ENCODE measurements at regions not wholly inside any gene's neighbourhood (a gene's known extent, or its start where the extent isn't known, plus 50 kb on each side); places are given as distances from the start of the nearest gene placed in this dataset.
A peak's percentile ranks its signal among the peaks of the same experiment; 100 is the strongest.

GRCh38 chr6:117165911-117166499, 99.4 kb upstream of the VGLL2 start:
- peak; percentile 64 for DNase-seq (ENCODE audit: low read depth, low spot score)
- no peak overlapping the region for H3K27ac ChIP-seq

GRCh38 chr6:117167520-117168271, 97.7 kb upstream of the VGLL2 start:
- H3K27ac ChIP-seq, result peak overlapping the region; percentile 55
- peak; percentile 96 for DNase-seq (ENCODE audit: low read depth, low spot score)

- H3K27ac ChIP-seq, result peak overlapping the region; percentile 55
- DNase-seq (ENCODE audit: low read depth, low spot score), result no peak
These were observed 96.9 kb upstream of the VGLL2 start for GRCh38 chr6:117168296-117169063.

- no peak overlapping the region for H3K27ac ChIP-seq
- DNase-seq (ENCODE audit: low read depth, low spot score), result no peak
These were observed 96.2 kb upstream of the VGLL2 start for GRCh38 chr6:117169064-117169665.

- DNase-seq (ENCODE audit: low read depth, low spot score), result no peak
- no peak overlapping the region for H3K27ac ChIP-seq
These were observed 95.5 kb upstream of the VGLL2 start for GRCh38 chr6:117169781-117170281.

- peak; percentile 77 for DNase-seq (ENCODE audit: low read depth, low spot score)
- peak overlapping the region; percentile 32 for H3K27ac ChIP-seq
These were observed 90.5 kb upstream of the VGLL2 start for GRCh38 chr6:117174835-117175360.

- no peak overlapping the region for H3K27ac ChIP-seq
- DNase-seq (ENCODE audit: low read depth, low spot score), result no peak
These were observed 76.6 kb upstream of the VGLL2 start for GRCh38 chr6:117188627-117189201.

GRCh38 chr6:117191009-117191408, 74.3 kb upstream of the VGLL2 start:
- no peak for DNase-seq (ENCODE audit: low read depth, low spot score)
- H3K27ac ChIP-seq, result no peak overlapping the region

- no peak overlapping the region for H3K27ac ChIP-seq
- no peak for DNase-seq (ENCODE audit: low read depth, low spot score)
These were observed 73.9 kb upstream of the VGLL2 start for GRCh38 chr6:117191448-117191847.

- H3K27ac ChIP-seq, result no peak overlapping the region
- DNase-seq (ENCODE audit: low read depth, low spot score), result no peak
These were observed 71.1 kb upstream of the VGLL2 start for GRCh38 chr6:117194271-117194670.

- no peak overlapping the region for H3K27ac ChIP-seq
These were observed 70.4 kb upstream of the VGLL2 start for GRCh38 chr6:117194978-117195377.

GRCh38 chr6:117195728-117196127, 69.6 kb upstream of the VGLL2 start:
- H3K27ac ChIP-seq, result no peak overlapping the region
- DNase-seq (ENCODE audit: low read depth, low spot score), result no peak

More at GRCh38 chr6:117194978-117195377, 70.4 kb upstream of the VGLL2 start:
- no peak for DNase-seq (ENCODE audit: low read depth, low spot score)

GRCh38 chr6:117200067-117200466, 65.3 kb upstream of the VGLL2 start:
- H3K27ac ChIP-seq, result no peak overlapping the region
- DNase-seq (ENCODE audit: low read depth, low spot score), result no peak

- no peak for DNase-seq (ENCODE audit: low read depth, low spot score)
- no peak overlapping the region for H3K27ac ChIP-seq
These were observed 60.5 kb upstream of the VGLL2 start for GRCh38 chr6:117204903-117205302.

- no peak overlapping the region for H3K27ac ChIP-seq
- no peak for DNase-seq (ENCODE audit: low read depth, low spot score)
These were observed 59.5 kb upstream of the VGLL2 start for GRCh38 chr6:117205876-117206275.

GRCh38 chr6:117206522-117206921, 58.8 kb upstream of the VGLL2 start:
- no peak overlapping the region for H3K27ac ChIP-seq
- DNase-seq (ENCODE audit: low read depth, low spot score), result no peak

- DNase-seq (ENCODE audit: low read depth, low spot score), result no peak
- no peak overlapping the region for H3K27ac ChIP-seq
These were observed 58.2 kb upstream of the VGLL2 start for GRCh38 chr6:117206944-117207687.

- no peak for DNase-seq (ENCODE audit: low read depth, low spot score)
- no peak overlapping the region for H3K27ac ChIP-seq
These were observed 55.1 kb upstream of the VGLL2 start for GRCh38 chr6:117210279-117210678.

- no peak overlapping the region for H3K27ac ChIP-seq
- no peak for DNase-seq (ENCODE audit: low read depth, low spot score)
These were observed 49.8 kb upstream of the VGLL2 start for GRCh38 chr6:117215353-117216090.

Measured in epithelial cell of prostate (primary cell).